Memory B cell (primary cell): ENCODE measurements at regions not wholly inside any gene's neighbourhood (a gene's known extent, or its start where the extent isn't known, plus 50 kb on each side); places are given as distances from the start of the nearest gene placed in this dataset.

Experiments used
- ATAC-seq: fragments of 150-1000 bp; cut with Tn5 transposase; 2 replicates; pipeline ENCODE4 v1.10.0; 2021; ENCODE audit warnings: low read depth, mild to moderate bottlenecking, moderate library complexity
- DNase-seq, 2 donors: peaks; one replicate each; pipeline ENCODE4 v3.0.0; 2022; ENCODE audit warnings: low spot score in 2 of 2
- H3K27ac Mint-ChIP-seq: one replicate; pipeline ENCODE4 v1.8.0; 2022; ENCODE audit warnings: mild to moderate bottlenecking, moderate library complexity, mixed read lengths
- H3K27me3 Mint-ChIP-seq: one replicate; pipeline ENCODE4 v1.8.0; 2022; ENCODE audit warnings: mixed read lengths
- H3K36me3 Mint-ChIP-seq: one replicate; pipeline ENCODE4 v1.8.0; 2022; ENCODE audit warnings: mild to moderate bottlenecking, mixed read lengths
- H3K4me1 Mint-ChIP-seq: one replicate; pipeline ENCODE4 v1.8.0; 2022; ENCODE audit warnings: mixed read lengths
- H3K4me3 Mint-ChIP-seq: one replicate; pipeline ENCODE4 v1.8.0; 2022; ENCODE audit warnings: mild to moderate bottlenecking, moderate library complexity, mixed read lengths
- H3K9me3 Mint-ChIP-seq: one replicate; pipeline ENCODE4 v1.8.0; 2022; ENCODE audit warnings: mixed read lengths

GRCh38 chr14:44653641-44654040, 146.6 kb upstream of the FSCB start:
- peaks cover 6% of the 10 kb centered on the region for H3K27me3 Mint-ChIP-seq
- no peak overlapping the region for H3K4me3 Mint-ChIP-seq
- H3K9me3 Mint-ChIP-seq: no peaks in the 10 kb centered on the region
- no peaks in the 10 kb centered on the region for H3K36me3 Mint-ChIP-seq
- H3K27ac Mint-ChIP-seq: no peak overlapping the region
- ATAC-seq (no peak), DNase-seq (no peak)
- H3K4me1 Mint-ChIP-seq: no peaks in the 10 kb centered on the region

GRCh38 chr14:44652640-44653039, 145.6 kb upstream of the FSCB start:
- no peak for ATAC-seq
- no peak for DNase-seq
- Mint-ChIP-seq H3K4me3 (no peak overlapping the region), H3K27me3 (peaks cover 6% of the 10 kb centered on the region), H3K36me3 (no peaks in the 10 kb centered on the region), H3K9me3 (no peaks in the 10 kb centered on the region), H3K4me1 (no peaks in the 10 kb centered on the region), H3K27ac (no peak overlapping the region)

GRCh38 chr14:44649061-44649460, 142.0 kb upstream of the FSCB start:
- no peaks in the 10 kb centered on the region for H3K36me3 Mint-ChIP-seq
- DNase-seq (no peak), ATAC-seq (no peak)
- H3K4me3 Mint-ChIP-seq: no peak overlapping the region
- no peak overlapping the region for H3K27ac Mint-ChIP-seq
- H3K4me1 Mint-ChIP-seq: no peaks in the 10 kb centered on the region
- peaks cover 6% of the 10 kb centered on the region for H3K27me3 Mint-ChIP-seq
- H3K9me3 Mint-ChIP-seq: no peaks in the 10 kb centered on the region

GRCh38 chr14:44640416-44640815, 133.3 kb upstream of the FSCB start:
- DNase-seq (no peak), ATAC-seq (no peak)
- no peaks in the 10 kb centered on the region for H3K27me3 Mint-ChIP-seq
- no peaks in the 10 kb centered on the region for H3K9me3 Mint-ChIP-seq
- H3K4me3 Mint-ChIP-seq: no peak overlapping the region
- H3K36me3 Mint-ChIP-seq: no peaks in the 10 kb centered on the region
- no peak overlapping the region for H3K27ac Mint-ChIP-seq
- H3K4me1 Mint-ChIP-seq: no peaks in the 10 kb centered on the region

- H3K9me3 Mint-ChIP-seq: no peaks in the 10 kb centered on the region
- H3K4me1 Mint-ChIP-seq: no peaks in the 10 kb centered on the region
- no peak overlapping the region for H3K4me3 Mint-ChIP-seq
- H3K27me3 Mint-ChIP-seq: no peaks in the 10 kb centered on the region
- no peak overlapping the region for H3K27ac Mint-ChIP-seq
- no peak for ATAC-seq
- H3K36me3 Mint-ChIP-seq: no peaks in the 10 kb centered on the region
- DNase-seq: no peak
Observed at GRCh38 chr14:44639781-44640385, 132.8 kb upstream of the FSCB start.

- H3K4me3 Mint-ChIP-seq: no peak overlapping the region
- H3K9me3 Mint-ChIP-seq: peaks cover 3% of the 10 kb centered on the region
- no peaks in the 10 kb centered on the region for H3K4me1 Mint-ChIP-seq
- no peaks in the 10 kb centered on the region for H3K27me3 Mint-ChIP-seq
- H3K27ac Mint-ChIP-seq: no peak overlapping the region
- ATAC-seq (no peak), DNase-seq (no peak)
- H3K36me3 Mint-ChIP-seq: no peaks in the 10 kb centered on the region
Observed at GRCh38 chr14:44634692-44635091, 127.6 kb upstream of the FSCB start.

GRCh38 chr14:44626423-44626822, 119.3 kb upstream of the FSCB start:
- ATAC-seq (no peak), DNase-seq (no peak)
- H3K27ac Mint-ChIP-seq: no peak overlapping the region
- H3K9me3 Mint-ChIP-seq: peaks cover 2% of the 10 kb centered on the region
- no peaks in the 10 kb centered on the region for H3K36me3 Mint-ChIP-seq
- no peaks in the 10 kb centered on the region for H3K27me3 Mint-ChIP-seq
- H3K4me1 Mint-ChIP-seq: no peaks in the 10 kb centered on the region
- no peak overlapping the region for H3K4me3 Mint-ChIP-seq

GRCh38 chr14:44625098-44625497, 118.0 kb upstream of the FSCB start:
- no peak for DNase-seq
- Mint-ChIP-seq H3K36me3 (no peaks in the 10 kb centered on the region), H3K9me3 (peaks cover 1% of the 10 kb centered on the region), H3K4me3 (no peak overlapping the region), H3K27me3 (no peaks in the 10 kb centered on the region), H3K27ac (no peak overlapping the region), H3K4me1 (no peaks in the 10 kb centered on the region)
- no peak for ATAC-seq

- no peak for ATAC-seq
- Mint-ChIP-seq H3K36me3 (no peaks in the 10 kb centered on the region), H3K27ac (no peak overlapping the region), H3K9me3 (peaks cover 1% of the 10 kb centered on the region), H3K4me1 (no peaks in the 10 kb centered on the region), H3K27me3 (no peaks in the 10 kb centered on the region), H3K4me3 (no peak overlapping the region)
- no peak for DNase-seq
Observed at GRCh38 chr14:44620121-44621019, 113.3 kb upstream of the FSCB start.

- no peaks in the 10 kb centered on the region for H3K36me3 Mint-ChIP-seq
- no peaks in the 10 kb centered on the region for H3K4me1 Mint-ChIP-seq
- no peak overlapping the region for H3K4me3 Mint-ChIP-seq
- no peak overlapping the region for H3K27ac Mint-ChIP-seq
- DNase-seq (no peak), ATAC-seq (no peak)
- H3K27me3 Mint-ChIP-seq: no peaks in the 10 kb centered on the region
- H3K9me3 Mint-ChIP-seq: no peaks in the 10 kb centered on the region
Observed at GRCh38 chr14:44616204-44616603, 109.1 kb upstream of the FSCB start.

GRCh38 chr14:44613061-44613712, 106.1 kb upstream of the FSCB start:
- Mint-ChIP-seq H3K36me3 (no peaks in the 10 kb centered on the region), H3K27me3 (no peaks in the 10 kb centered on the region), H3K27ac (no peak overlapping the region), H3K4me3 (no peak overlapping the region), H3K9me3 (no peaks in the 10 kb centered on the region), H3K4me1 (no peaks in the 10 kb centered on the region)
- DNase-seq (no peak), ATAC-seq (no peak)

- Mint-ChIP-seq H3K4me1 (no peaks in the 10 kb centered on the region), H3K4me3 (no peak overlapping the region), H3K36me3 (no peaks in the 10 kb centered on the region), H3K27me3 (no peaks in the 10 kb centered on the region), H3K27ac (no peak overlapping the region), H3K9me3 (no peaks in the 10 kb centered on the region)
- DNase-seq (no peak), ATAC-seq (no peak)
Observed at GRCh38 chr14:44612002-44612401, 104.9 kb upstream of the FSCB start.

GRCh38 chr14:44609876-44610510, 102.9 kb upstream of the FSCB start:
- H3K27me3 Mint-ChIP-seq: no peaks in the 10 kb centered on the region
- no peaks in the 10 kb centered on the region for H3K36me3 Mint-ChIP-seq
- no peak for ATAC-seq
- H3K9me3 Mint-ChIP-seq: no peaks in the 10 kb centered on the region
- H3K4me1 Mint-ChIP-seq: no peaks in the 10 kb centered on the region
- DNase-seq: no peak
- H3K4me3 Mint-ChIP-seq: no peak overlapping the region
- no peak overlapping the region for H3K27ac Mint-ChIP-seq

GRCh38 chr14:44609201-44609600, 102.1 kb upstream of the FSCB start:
- Mint-ChIP-seq H3K9me3 (no peaks in the 10 kb centered on the region), H3K4me3 (no peak overlapping the region), H3K4me1 (no peaks in the 10 kb centered on the region), H3K36me3 (no peaks in the 10 kb centered on the region), H3K27ac (no peak overlapping the region), H3K27me3 (no peaks in the 10 kb centered on the region)
- ATAC-seq (no peak), DNase-seq (no peak)
